HEK293 (cell line): ENCODE measurements at regions not wholly inside any gene's neighbourhood (a gene's known extent, or its start where the extent isn't known, plus 50 kb on each side); places are given as distances from the start of the nearest gene placed in this dataset.

Experiments used
- CTCF ChIP-seq: fragments of 450-650 bp; formaldehyde crosslinking; IDR thresholded peaks from 2 replicates; pipeline ENCODE4 v1.5.1; 2016; ENCODE audit warnings: missing biosample characterization, missing genetic modification characterization
- GLIS1 ChIP-seq: fragments of 450-650 bp; formaldehyde crosslinking; IDR thresholded peaks from 2 replicates; pipeline ENCODE4 v1.5.1; 2016; ENCODE audit warnings: missing biosample characterization, missing genetic modification characterization

DNA sequence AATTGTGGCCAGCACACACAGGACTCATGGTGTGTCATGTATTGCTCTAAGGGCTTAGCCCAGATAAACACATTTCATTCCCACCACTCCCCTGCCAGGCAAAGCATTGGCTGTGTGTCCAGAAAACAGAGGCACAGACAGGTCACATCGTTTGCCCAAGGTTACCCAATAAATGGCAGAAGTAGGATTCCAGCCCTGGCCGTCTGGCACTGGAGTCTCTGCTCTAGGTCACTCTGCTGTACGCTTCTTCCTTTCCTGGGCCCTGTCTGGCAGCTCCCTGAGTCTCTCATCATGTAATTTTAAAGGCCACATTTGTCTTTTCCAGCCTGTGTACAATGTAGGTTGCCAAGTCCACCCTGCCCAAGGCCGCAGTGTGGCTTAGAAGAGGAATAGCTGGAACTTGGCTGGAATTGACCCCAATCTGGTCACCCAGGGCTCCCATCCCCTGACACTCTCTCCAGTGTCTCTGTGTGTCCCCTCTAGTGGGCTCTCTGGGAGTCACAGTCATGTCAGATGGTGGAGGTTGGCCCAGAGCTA, 264.5 kb upstream of the TSHZ3 start:
- TF ChIP-seq CTCF (tag by site-specific recombination) (no peak), GLIS1 (tag by site-specific recombination) (no peak)
